GM19239 (cell line): ENCODE measurements at regions not wholly inside any gene's neighbourhood (a gene's known extent, or its start where the extent isn't known, plus 50 kb on each side); places are given as distances from the start of the nearest gene placed in this dataset.

Experiments used
- DNase-seq: peaks from one replicate; pipeline ENCODE4 v3.0.0; 2011; ENCODE audit warnings: low spot score; ENCODE audit not compliant: insufficient read length
- FAIRE-seq: peaks from 2 replicates; lab custom pipeline; 2011; peaks lifted over from hg19 to GRCh38; lab: Jason Lieb, UNC

- no peak for DNase-seq
- FAIRE-seq, result no peak
Measured at GRCh38 chr3:159922193-159922840, 66.3 kb upstream of the IL12A start.

DNA sequence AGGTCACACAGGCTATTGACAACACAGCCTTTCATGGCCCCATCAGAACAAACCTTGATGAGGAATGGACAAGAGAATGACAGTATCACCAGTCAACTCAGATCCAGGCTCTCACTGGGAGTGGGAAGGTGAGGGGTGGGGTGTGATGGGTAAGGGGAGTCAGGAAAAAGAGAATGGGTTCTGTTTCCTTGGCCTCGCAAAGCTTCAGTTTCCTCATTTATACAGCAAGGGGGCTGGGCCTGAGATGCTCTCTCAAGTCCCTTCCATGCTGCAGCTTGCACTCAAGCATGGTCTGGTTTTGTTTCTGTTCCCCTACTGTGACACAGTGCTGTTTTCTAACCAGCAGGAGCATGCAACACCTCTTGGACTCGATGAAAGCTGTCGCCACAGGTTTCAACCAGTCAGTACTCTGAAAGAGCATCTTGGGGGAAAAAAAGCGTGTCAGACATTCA is 65.7 kb upstream of the IL12A start:
- peak; percentile 100 for FAIRE-seq
- DNase-seq, result no peak

- FAIRE-seq, result no peak
- DNase-seq, result no peak
Measured at GRCh38 chr3:159923336-159923735, 65.3 kb upstream of the IL12A start.

DNA sequence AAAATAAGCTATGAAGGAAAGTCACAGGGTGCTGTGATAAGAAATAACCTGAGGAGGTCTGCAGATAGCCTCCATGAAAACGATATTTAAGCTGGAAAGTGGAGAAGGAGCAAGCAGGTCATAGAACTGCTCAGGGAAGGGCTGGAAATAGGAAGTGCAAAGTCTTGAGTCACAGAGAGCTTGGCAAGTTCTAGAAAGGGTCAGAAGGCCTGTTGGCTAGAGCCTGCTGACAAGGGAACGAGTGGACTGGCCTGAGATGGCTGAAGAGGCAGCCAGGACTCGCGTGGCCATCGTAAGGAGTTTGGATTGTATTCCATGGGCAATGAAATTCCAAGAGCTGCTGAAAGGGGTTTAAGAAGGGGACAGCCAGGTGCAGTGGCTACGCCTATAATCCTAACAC is 64.7 kb upstream of the IL12A start:
- FAIRE-seq (no peak), DNase-seq (no peak)

- FAIRE-seq, result peak; percentile 8
- no peak for DNase-seq
Measured at GRCh38 chr3:159924411-159924810, 64.2 kb upstream of the IL12A start.

DNA sequence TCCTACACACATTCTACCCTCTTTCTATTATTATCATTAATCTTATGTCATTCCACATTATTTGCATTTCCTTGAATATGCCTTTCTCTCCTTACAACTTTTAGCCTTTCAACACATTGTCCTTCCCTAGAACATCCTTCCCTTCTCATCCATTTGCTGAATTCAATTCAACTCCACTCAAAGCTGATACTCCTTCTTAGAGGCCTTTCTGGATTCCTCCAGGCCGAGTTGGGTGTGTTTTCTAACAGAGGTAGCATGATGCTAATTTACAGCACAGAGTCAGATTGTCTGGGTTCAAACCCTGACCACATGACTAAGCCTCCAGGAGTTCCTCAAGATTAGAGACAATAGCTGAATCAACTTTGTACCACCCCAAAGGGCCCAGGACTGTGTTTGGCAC is 63.4 kb upstream of the IL12A start:
- DNase-seq (no peak), FAIRE-seq (no peak)

DNA sequence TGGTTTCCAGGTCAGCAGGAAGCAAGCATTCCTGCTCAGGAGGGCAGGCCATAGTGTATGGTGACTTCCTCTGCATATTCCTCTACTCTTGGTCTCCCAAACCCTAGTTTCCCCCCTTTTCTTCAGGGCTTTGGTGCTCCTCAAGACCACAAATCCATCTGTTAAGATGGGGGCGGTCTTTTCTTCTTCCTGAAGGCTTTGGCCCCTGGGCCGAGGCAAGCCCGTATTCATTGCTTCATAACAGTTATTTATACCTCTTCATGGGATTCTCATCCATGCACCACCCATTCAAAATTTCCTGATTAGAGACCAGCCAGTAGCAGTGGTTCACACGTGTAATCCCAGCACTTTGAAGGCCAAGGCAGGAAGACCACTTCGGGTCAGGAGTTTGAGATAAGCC is 62.1 kb upstream of the IL12A start:
- no peak for FAIRE-seq
- no peak for DNase-seq

DNA sequence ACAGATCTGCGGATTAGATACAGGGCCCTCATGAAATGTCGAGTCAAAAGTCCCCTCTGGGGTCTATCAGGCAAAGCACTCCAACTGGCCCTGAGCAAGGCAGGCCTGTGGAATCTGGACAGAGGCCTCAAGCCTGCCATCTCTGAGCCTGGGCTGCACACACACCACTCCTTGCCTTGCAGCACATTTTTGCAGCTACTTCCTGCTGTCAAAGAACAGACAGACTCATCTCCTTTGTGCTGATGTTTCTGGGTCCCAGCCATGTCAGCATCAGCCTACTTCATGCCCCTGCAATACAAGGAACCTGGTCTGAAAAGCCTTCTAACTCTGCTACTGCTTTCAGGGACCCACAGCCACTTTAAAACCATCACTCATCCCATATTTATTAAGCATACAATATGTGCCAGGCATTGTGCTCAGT is 60.6 kb upstream of the IL12A start:
- DNase-seq (no peak), FAIRE-seq (no peak)

DNA sequence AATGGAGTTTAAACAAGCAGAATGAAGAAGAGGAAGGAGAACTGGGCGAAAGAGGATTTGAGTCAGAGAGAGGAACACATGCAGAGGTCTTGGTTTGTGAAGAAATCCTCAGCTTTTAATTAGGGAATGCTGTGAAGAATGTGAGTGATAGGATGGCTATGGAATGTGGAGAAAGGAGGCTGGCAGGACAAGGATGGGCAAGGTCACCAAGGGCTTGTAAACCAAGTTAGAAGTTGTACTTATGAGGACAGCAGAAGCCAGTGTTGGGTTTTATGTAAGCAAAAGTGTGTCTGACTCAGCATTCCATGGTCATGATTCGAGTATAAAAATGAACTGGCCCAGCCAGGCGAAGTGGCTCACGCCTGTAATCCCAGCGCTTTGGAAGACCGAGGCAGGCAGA is 60.0 kb upstream of the IL12A start:
- DNase-seq (no peak), FAIRE-seq (no peak)

DNA sequence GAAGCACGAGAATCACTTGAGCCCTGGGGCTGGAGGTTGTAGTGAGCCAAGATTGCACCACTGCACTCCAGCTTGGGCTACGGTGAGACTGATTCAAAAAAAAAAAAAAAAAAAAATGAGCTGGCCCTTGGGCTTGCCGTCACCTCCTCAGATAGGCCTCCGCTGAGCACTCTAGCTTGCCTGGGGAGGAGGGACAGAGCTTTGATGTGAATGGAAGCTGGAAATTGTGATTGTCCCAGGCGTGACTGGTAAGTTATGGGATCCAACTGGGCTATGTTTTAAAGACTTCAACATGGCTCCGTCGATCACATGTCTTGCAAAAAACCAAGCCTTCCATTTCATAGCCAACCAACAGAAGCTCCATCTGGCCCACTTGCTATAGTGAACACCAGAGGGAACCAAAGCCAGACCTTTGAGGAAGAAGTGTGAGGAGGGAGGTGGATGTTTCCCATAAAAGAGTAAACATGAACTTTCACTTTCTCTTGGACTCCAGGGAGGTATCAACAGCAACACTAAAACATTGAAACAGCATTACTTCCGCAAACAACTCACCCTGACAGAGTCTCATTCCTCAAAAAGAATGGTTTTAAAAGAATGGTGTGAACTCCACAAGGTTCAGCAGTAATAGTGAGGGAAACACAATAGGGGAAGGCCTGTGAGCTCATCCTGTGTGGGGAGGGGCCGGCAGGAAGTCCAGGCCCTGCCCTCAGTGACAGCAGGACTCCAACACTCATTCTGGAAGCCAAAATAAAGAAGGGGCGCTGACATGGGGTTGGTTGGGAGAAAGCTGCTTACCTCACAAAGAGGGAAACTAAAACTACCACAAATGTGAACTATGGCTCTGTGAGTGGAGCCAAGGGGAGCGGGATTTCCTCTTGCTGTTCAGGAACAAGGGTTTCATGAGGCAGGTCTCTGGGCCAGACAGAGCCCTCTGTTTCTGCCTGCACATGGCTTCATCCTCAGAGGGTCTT is 59.2 kb upstream of the IL12A start:
- FAIRE-seq (peak; percentile 87), DNase-seq (peak; percentile 16)

DNA sequence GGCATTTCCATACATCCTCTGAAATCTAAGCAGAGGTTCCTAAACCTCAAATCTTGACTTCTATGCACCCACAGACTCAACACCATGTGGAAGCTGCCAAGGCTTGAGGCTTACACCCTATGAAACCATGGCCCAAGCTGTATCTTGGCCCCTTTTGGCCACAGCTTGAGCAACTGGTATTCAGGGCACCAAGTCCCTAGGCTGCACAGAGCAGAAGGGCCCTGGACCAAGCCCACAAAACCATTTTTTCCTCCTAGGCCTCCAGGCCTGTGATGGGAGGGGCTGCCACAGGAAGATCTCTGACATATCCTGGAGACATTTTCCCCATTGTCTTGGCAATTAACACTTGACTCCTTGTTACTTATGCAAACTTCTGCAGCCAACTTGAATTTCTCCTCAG is 54.4 kb upstream of the IL12A start:
- no peak for DNase-seq
- FAIRE-seq, result no peak

DNA sequence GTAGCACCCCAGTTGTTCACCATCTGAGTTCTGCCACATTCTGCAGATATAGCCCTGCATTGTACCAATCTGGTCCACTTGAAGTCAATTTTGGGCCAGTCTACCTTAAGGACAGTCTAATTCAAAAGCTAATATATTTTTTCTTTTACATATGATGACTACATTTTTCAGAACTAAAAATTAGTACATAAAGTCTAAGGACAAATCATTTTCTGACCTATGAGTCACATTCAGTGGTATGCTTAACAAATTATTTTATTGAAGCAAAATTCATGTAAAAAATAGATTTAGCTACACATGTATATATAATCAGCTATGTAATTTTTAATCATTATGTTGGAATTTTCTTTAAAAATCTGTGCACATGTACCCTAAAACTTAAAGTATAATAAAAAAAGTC is 52.1 kb upstream of the IL12A start:
- DNase-seq (no peak), FAIRE-seq (no peak)

- DNase-seq, result no peak
- no peak for FAIRE-seq
Measured at GRCh38 chr3:159937561-159938166, 51.0 kb upstream of the IL12A start.

- FAIRE-seq (no peak), DNase-seq (no peak)
Measured at GRCh38 chr3:159938714-159939113, 49.9 kb upstream of the IL12A start.
